ENCODE measurements at regions not wholly inside any gene's neighbourhood (a gene's known extent, or its start where the extent isn't known, plus 50 kb on each side); places are given as distances from the start of the nearest gene placed in this dataset.

- TF ChIP-seq SUZ12 (IDR thresholded peaks at IDR 0.05; ENCODE audit: extremely low read depth, insufficient read depth, insufficient read length) (no peak), ZNF274 (IDR thresholded peaks at IDR 0.05; ENCODE audit: low read depth, low read length) (no peak), YY1 (IDR thresholded peaks at IDR 0.05; ENCODE audit: insufficient read depth, insufficient read length) (no peak)
These were observed 105.4 kb upstream of the MPP7 start for GRCh38 chr10:28408237-28408777.
